GM23338 (cell line): ENCODE measurements at regions not wholly inside any gene's neighbourhood (a gene's known extent, or its start where the extent isn't known, plus 50 kb on each side); places are given as distances from the start of the nearest gene placed in this dataset.

ENCODE experiments used
- ATAC-seq: fragments of 200-7000 bp; cut with Tn5 transposase; 3 replicates; pipeline ENCODE4 v1.9.1; 2020
- DNase-seq: peaks from one replicate; pipeline ENCODE4 v3.0.0-alpha.2; 2015; ENCODE audit warnings: low spot score
- H2AFZ ChIP-seq: fragments of 200-600 bp; sonication (generic); 2 replicates; pipeline ENCODE4 v1.8.0; 2016; ENCODE audit warnings: antibody characterized with exemption, mild to moderate bottlenecking, moderate library complexity
- H3F3A ChIP-seq: fragments of 200-600 bp; sonication (generic); replicated peaks from 2 replicates; pipeline ENCODE4 v1.8.0; 2017; ENCODE audit warnings: antibody characterized with exemption, mixed run types, low read depth
- H3K27ac ChIP-seq: fragments of 200-600 bp; sonication (generic); 2 replicates; pipeline ENCODE4 v1.6.1; 2016; ENCODE audit warnings: low read depth
- H3K27me3 ChIP-seq: fragments of 200-600 bp; sonication (generic); 2 replicates; pipeline ENCODE4 v1.8.0; 2016; ENCODE audit warnings: mild to moderate bottlenecking, mixed run types, moderate library complexity; ENCODE audit not compliant: insufficient read depth
- H3K36me3 ChIP-seq: fragments of 200-600 bp; sonication (generic); 2 replicates; pipeline ENCODE4 v1.8.0; 2016; ENCODE audit warnings: mild to moderate bottlenecking; ENCODE audit not compliant: insufficient read depth
- H3K4me1 ChIP-seq: fragments of 200-600 bp; sonication (generic); 2 replicates; pipeline ENCODE4 v1.8.0; 2016; ENCODE audit warnings: mild to moderate bottlenecking, moderate library complexity; ENCODE audit not compliant: insufficient read depth
- H3K4me2 ChIP-seq: fragments of 200-600 bp; sonication (generic); 2 replicates; pipeline ENCODE4 v1.7.1; 2017; ENCODE audit warnings: mixed run types
- H3K4me3 ChIP-seq: fragments of 200-600 bp; sonication (generic); 2 replicates; pipeline ENCODE4 v1.6.1; 2016; ENCODE audit warnings: mixed run types
- H3K79me2 ChIP-seq: fragments of 200-600 bp; sonication (generic); replicated peaks from 2 replicates; pipeline ENCODE4 v1.8.0; 2017; ENCODE audit warnings: mild to moderate bottlenecking; ENCODE audit not compliant: insufficient read depth
- H3K9me2 ChIP-seq: fragments of 200-600 bp; sonication (generic); 2 replicates; pipeline ENCODE4 v1.8.0; 2017; ENCODE audit not compliant: insufficient read depth
- H4K20me1 ChIP-seq: fragments of 200-600 bp; sonication (generic); replicated peaks from 2 replicates; pipeline ENCODE4 v1.8.0; 2017; ENCODE audit warnings: mild to moderate bottlenecking; ENCODE audit not compliant: insufficient read depth
- H3K27ac Mint-ChIP-seq: 2 replicates; pipeline ENCODE4 v1.8.0; 2020; ENCODE audit warnings: inconsistent platforms, mild to moderate bottlenecking, moderate library complexity, mixed read lengths
- H3K27me3 Mint-ChIP-seq: 3 replicates; pipeline ENCODE4 v1.8.0; 2022; ENCODE audit warnings: low read depth, mild to moderate bottlenecking, moderate library complexity, mixed read lengths, inconsistent platforms; ENCODE audit not compliant: insufficient read depth, poor library complexity
- H3K36me3 Mint-ChIP-seq: 3 replicates; pipeline ENCODE4 v1.8.0; 2021; ENCODE audit warnings: low read depth, mild to moderate bottlenecking, inconsistent platforms, moderate library complexity, mixed read lengths
- H3K4me1 Mint-ChIP-seq: 3 replicates; pipeline ENCODE4 v1.8.0; 2020; ENCODE audit warnings: mild to moderate bottlenecking, inconsistent platforms, mixed read lengths
- H3K4me3 Mint-ChIP-seq: 3 replicates; pipeline ENCODE4 v1.8.0; 2021; ENCODE audit warnings: moderate library complexity, mild to moderate bottlenecking, inconsistent platforms, mixed read lengths
- H3K9me3 Mint-ChIP-seq: 3 replicates; pipeline ENCODE4 v1.8.0; 2020; ENCODE audit warnings: moderate library complexity, mild to moderate bottlenecking, inconsistent platforms, mixed read lengths
- CREB1 ChIP-seq: fragments of 250-450 bp; sonication (Bioruptor Pico); IDR thresholded peaks from 2 replicates; pipeline ENCODE4 v1.5.0; 2020; ENCODE audit warnings: low read depth, mild to moderate bottlenecking, moderate library complexity
- CTCF ChIP-seq, 2 experiments: fragments of 200-600 bp in 1 of 2; sonication (generic) in 1 of 2; conservative IDR thresholded peaks; 2 replicates each; pipeline versions ENCODE4 v1.5.1 to v1.6.1; 2016 to 2017; ENCODE audit warnings: antibody characterized with exemption in 2 of 2, low read depth in 2 of 2, mild to moderate bottlenecking in 2 of 2, moderate library complexity in 1 of 2
- ETS1 ChIP-seq: IDR thresholded peaks from 2 replicates; pipeline ENCODE4 v1.6.1; 2016; ENCODE audit warnings: antibody characterized with exemption
- EZH2 ChIP-seq: fragments of 200-600 bp; sonication (generic); IDR thresholded peaks from one replicate; pipeline ENCODE4 v1.8.0; 2017; ENCODE audit warnings: antibody characterized with exemption, mild to moderate bottlenecking, low read depth; ENCODE audit not compliant: unreplicated experiment
- EZH2phosphoT487 ChIP-seq: fragments of 200-600 bp; sonication (generic); IDR thresholded peaks from one replicate; pipeline ENCODE4 v1.8.1; 2018; ENCODE audit warnings: antibody characterized with exemption; ENCODE audit not compliant: unreplicated experiment
- NANOG ChIP-seq: IDR thresholded peaks from 2 replicates; pipeline ENCODE4 v1.6.1; 2016; ENCODE audit warnings: antibody characterized with exemption, borderline replicate concordance
- POLR2AphosphoS5 ChIP-seq: IDR thresholded peaks from 2 replicates; pipeline ENCODE4 v1.6.1; 2016; ENCODE audit warnings: antibody characterized with exemption, low read depth
- REST ChIP-seq: IDR thresholded peaks from one replicate; pipeline ENCODE4 v1.6.1; 2018; ENCODE audit warnings: antibody characterized with exemption; ENCODE audit not compliant: unreplicated experiment
- STAT1 ChIP-seq: IDR thresholded peaks from one replicate; pipeline ENCODE4 v1.6.1; 2016; ENCODE audit warnings: antibody characterized with exemption; ENCODE audit not compliant: unreplicated experiment
- ZNF114 ChIP-seq: fragments of 250-450 bp; sonication (Bioruptor Pico); IDR thresholded peaks from 2 replicates; pipeline ENCODE4 v1.5.0; 2020; ENCODE audit warnings: mild to moderate bottlenecking, moderate library complexity
- ZNF331 ChIP-seq: fragments of 250-450 bp; sonication (Bioruptor Pico); IDR thresholded peaks from 2 replicates; pipeline ENCODE4 v1.5.0; 2020; ENCODE audit warnings: low read depth, mild to moderate bottlenecking, moderate library complexity
- ZNF462 ChIP-seq: fragments of 250-450 bp; sonication (Bioruptor Pico); IDR thresholded peaks from 2 replicates; pipeline ENCODE4 v1.5.0; 2020; ENCODE audit warnings: mild to moderate bottlenecking, moderate library complexity

GRCh38 chr3:177381070-177381469, 183.8 kb upstream of the TBL1XR1 start (continued):
- TF ChIP-seq REST (no peak), NANOG (no peak), STAT1 (no peak), ZNF331 (CRISPR knock-in tag) (no peak), ZNF114 (CRISPR knock-in tag) (no peak)

GRCh38 chr3:177382944-177383343, 185.7 kb upstream of the TBL1XR1 start:
- Mint-ChIP-seq H3K4me1 (peaks cover 10% of the 10 kb centered on the region), H3K27ac (no peak overlapping the region), H3K4me3 (no peak overlapping the region), H3K9me3 (peaks cover 1% of the 10 kb centered on the region; the same call in 1 of the 3 replicates), H3K27me3 (no peaks in the 10 kb centered on the region), H3K36me3 (no peaks in the 10 kb centered on the region; the same call in 2 of the 3 replicates)
- no peak for TF ChIP-seq ZNF114 (CRISPR knock-in tag)
- no peak for TF ChIP-seq EZH2
- no peak for TF ChIP-seq ZNF331 (CRISPR knock-in tag)
- no peak for TF ChIP-seq CREB1 (CRISPR knock-in tag)
- no peak for TF ChIP-seq ZNF462 (CRISPR knock-in tag)
- no peak for TF ChIP-seq POLR2AphosphoS5
- no peak for TF ChIP-seq ETS1
- no peak for TF ChIP-seq CTCF (conservative IDR thresholded peaks at IDR 0.05; ENCODE audit: low read depth in 2 of 2)
- no peak for TF ChIP-seq EZH2phosphoT487
- no peak for TF ChIP-seq NANOG
- Histone ChIP-seq H3K79me2 (no peaks in the 10 kb centered on the region), H3K4me1 (peaks cover 7% of the 10 kb centered on the region; the same call in 1 of the 2 replicates), H3K4me2 (no peak overlapping the region), H3K27ac (no peak overlapping the region), H2AFZ (no peak overlapping the region), H3F3A (no peaks in the 10 kb centered on the region), H3K36me3 (no peaks in the 10 kb centered on the region), H3K4me3 (no peak overlapping the region), H3K27me3 (no peaks in the 10 kb centered on the region), H4K20me1 (no peaks in the 10 kb centered on the region), H3K9me2 (no peaks in the 10 kb centered on the region)
- ATAC-seq (no peak), DNase-seq (no peak)
